ENCODE measurements at regions not wholly inside any gene's neighbourhood (a gene's known extent, or its start where the extent isn't known, plus 50 kb on each side); places are given as distances from the start of the nearest gene placed in this dataset.

GRCh38 chr2:49755777-49756176 is 601.5 kb upstream of the FSHR start (continued):
- TF ChIP-seq NKRF (conservative IDR thresholded peaks at IDR 0.05) (no peak), ZNF622 (IDR thresholded peaks at IDR 0.05) (no peak), ESRRA (IDR thresholded peaks at IDR 0.05; ENCODE audit: low read length) (no peak), KLF5 (IDR thresholded peaks at IDR 0.05; ENCODE audit: partially characterized antibody) (no peak), REST (IDR thresholded peaks at IDR 0.05; ENCODE audit: low read depth, low read length) (no peak), NFYB (IDR thresholded peaks at IDR 0.05; ENCODE audit: insufficient read depth, low read depth, low read length) (no peak), HDAC6 (IDR thresholded peaks at IDR 0.05; ENCODE audit: unreplicated experiment) (no peak), CBFB (IDR thresholded peaks at IDR 0.05; ENCODE audit: low read depth) (no peak), SREBF2 (IDR thresholded peaks at IDR 0.05; ENCODE audit: low read length) (no peak), BMI1 (IDR thresholded peaks at IDR 0.05; ENCODE audit: borderline replicate concordance) (no peak)
